ENCODE measurements at regions not wholly inside any gene's neighbourhood (a gene's known extent, or its start where the extent isn't known, plus 50 kb on each side); places are given as distances from the start of the nearest gene placed in this dataset.

DNA sequence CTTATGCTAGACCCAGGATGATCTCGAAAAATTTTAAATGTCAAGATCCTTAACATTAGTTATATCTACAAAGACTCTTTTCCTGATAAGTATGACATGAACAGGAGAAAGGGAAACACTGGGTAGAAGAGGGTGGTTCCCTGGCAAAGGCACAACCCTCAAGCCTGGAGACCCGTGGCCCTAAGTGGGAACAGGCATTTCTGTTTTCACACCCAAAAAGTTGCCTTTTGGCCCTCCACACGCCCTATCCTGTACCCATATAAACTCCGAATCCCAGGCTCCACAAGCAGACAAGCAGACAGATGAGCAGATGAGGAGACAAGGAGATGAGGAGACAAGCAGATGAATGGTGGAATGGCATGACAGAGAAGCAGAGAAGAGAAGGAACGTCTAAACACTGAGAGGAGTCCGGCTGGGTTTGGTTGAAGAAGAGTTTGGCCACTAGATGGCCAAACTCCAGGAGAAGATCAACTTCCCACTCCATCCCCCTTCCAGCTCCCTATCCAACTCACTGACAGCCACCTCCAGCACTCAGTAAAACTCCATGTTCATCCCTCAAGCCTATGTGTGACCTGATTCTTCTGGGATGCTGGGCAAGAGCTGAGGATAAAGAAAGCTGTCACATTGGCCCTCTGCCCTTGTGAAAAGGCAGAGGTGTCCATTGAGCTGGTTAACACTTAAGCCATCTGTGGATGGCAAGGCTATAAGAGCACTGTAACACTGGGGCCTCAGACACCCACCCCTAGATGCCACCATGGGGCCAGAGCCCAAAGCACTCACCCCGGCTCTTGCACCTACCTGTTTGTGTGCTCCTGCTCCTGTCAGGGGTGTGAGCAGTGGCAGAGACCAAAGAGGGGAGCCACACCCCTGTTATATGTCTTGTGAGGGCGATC is 139.6 kb upstream of the FAM20A start:
- no peak for DNase-seq

- DNase-seq, result no peak
These were observed 136.7 kb upstream of the FAM20A start for GRCh38 chr17:68737761-68738443.

DNA sequence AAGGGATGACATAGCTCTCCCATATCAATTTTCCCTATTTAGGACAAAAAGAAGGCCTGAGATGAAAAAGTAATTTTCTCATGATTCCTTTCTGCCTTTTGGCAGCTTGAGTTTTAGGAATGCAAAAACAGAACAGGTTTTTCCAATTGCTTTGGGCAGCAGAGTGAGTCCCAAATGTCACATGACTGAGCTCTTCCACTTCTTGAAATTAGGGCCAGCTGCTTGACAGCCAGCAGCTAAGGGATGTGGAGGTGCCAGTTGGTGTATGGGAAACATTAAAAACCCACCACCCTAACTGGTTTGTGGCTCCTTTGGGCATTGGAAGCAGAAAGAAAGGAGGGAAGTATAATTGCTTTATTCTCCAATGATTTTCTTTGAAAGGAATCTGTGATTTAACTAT is 133.8 kb upstream of the FAM20A start:
- DNase-seq, result no peak

DNA sequence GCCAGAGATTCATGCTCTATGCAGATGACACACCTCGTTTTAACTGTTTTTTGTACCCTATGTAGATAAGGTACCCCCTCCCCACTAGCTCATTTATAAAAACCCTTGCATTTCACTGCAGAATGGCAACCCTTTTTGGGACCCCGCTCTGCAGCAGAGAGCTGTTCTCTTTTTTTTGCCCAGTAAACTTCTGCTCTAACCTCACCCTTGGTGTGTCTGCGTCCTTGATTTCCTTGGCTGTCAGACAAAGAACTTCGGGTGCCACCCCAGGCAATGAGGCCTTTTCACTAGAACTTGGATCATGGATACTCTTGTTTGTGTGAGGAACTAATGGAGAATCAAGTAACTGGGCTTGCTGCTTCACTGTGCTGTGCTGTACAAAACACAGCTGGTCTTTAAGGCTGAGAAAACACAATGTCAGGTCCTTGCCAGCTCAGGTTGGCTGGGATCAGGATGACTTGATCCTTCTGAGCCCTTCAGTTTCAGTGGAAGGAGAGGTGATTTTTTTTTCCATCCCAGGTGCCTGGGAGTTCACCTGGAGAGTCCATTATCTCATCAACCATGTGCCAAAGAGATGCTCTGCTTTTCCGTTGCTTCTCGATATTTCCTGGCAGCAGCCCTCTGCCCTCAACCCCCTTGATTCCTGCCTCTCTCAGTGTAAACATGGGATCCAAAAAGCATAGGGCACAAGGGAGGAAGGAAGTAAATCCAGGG is 133.2 kb upstream of the FAM20A start:
- DNase-seq, result no peak

- no peak for DNase-seq
These were observed 132.3 kb upstream of the FAM20A start for GRCh38 chr17:68733241-68734176.

- no peak for DNase-seq
These were observed 131.2 kb upstream of the FAM20A start for GRCh38 chr17:68732301-68732749.

DNA sequence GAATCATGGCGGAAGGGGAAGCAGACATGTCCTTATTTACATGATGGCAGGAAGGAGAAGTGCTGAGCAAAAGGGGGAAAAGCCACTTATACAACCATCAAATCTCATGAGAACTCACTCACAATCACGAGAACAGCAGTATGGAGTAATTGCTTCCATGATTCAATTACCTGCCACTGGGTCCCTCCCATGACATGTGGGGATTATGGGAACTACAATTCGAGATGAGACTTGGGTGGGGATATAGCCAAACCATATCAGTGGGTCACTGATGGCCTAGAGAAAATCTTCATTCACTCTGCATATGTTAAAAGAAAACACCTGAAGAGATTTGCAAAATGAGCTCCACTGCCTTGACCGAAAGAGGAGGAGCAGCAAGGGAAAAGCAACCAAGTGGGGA is 130.3 kb upstream of the FAM20A start:
- DNase-seq, result no peak

DNA sequence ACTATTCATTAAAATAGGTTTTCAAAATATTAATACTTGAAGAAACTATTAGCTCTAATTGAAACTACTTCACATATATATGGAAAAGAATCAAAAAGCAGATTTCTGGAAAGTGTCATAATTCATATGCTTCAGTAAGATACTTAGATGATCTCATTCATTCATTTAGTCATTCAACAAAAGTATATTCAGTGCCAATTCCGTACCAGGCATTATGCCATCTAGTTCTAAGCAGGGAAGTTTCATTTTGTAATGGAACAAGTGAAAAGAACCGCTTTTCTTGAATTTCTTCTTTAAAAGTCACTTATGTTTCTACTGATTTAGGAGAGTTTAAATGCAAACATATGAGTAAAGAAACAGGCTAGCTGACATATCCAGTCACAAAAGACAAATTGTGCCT is 118.3 kb upstream of the FAM20A start:
- no peak for DNase-seq

GRCh38 chr17:68718926-68719325 is 117.8 kb upstream of the FAM20A start:
- no peak for DNase-seq

DNA sequence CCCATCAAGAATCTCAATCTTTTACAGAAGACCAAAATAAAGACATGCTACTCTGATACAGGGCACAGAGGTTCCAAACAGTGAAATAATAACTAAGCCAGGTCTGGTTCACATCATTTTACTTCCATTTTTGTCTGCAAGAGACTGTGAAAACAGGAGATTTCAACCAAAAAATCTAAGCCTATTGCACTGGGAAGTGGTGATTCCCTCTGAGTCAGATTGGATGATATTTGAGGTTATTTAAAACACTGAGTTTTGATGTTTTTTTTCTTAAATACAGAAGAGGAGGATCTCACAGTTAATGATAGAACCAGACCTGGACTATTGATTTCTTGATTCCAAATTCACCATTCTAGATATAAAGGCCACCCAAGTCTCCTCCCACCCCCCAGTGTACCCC is 117.3 kb upstream of the FAM20A start:
- DNase-seq, result no peak

GRCh38 chr17:68714676-68715075 is 113.5 kb upstream of the FAM20A start:
- DNase-seq, result no peak

GRCh38 chr17:68711858-68712257 is 110.7 kb upstream of the FAM20A start:
- no peak for DNase-seq

DNA sequence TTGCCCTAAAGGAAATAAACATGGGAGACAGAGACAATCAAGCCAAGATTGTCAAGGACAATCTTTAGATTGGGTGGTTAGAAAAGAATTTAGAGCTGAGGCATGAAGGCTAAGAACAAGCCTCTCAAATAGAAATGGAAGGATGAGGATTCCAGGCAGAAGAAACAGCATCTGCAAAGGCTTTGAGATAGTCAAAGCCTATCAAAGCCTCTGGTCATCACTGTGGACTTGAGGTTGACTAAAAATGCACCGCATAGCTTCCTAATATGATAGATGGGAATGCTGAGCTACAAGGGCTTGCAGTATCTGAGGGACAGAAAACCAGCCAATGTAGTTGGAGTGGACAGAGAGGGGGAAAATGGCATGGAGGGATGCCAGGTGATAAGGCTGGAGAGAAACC is 109.8 kb upstream of the FAM20A start:
- DNase-seq, result no peak

- no peak for DNase-seq
These were observed 109.0 kb upstream of the FAM20A start for GRCh38 chr17:68710035-68710780.

DNA sequence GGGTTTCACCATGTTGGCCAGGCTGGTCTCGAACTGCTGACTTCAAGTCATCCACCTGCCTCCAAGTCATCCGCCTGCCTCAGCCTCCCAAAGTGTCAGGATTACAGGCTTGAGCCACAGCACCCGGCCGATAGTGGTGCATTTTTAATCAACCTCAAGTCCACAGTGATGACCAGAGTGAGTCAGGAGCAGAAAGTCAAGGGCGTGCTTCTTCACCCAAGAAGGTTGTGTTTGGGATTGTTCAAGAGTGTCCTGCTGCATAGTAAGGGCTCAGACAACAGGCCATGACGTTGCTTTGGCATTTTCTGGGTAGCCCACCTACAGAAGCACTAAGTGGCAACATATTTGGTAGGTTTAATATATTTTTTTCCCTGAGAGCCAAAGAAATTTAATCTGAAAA is 108.3 kb upstream of the FAM20A start:
- no peak for DNase-seq

- DNase-seq, result no peak
These were observed 105.9 kb upstream of the FAM20A start for GRCh38 chr17:68707031-68707430.

DNA sequence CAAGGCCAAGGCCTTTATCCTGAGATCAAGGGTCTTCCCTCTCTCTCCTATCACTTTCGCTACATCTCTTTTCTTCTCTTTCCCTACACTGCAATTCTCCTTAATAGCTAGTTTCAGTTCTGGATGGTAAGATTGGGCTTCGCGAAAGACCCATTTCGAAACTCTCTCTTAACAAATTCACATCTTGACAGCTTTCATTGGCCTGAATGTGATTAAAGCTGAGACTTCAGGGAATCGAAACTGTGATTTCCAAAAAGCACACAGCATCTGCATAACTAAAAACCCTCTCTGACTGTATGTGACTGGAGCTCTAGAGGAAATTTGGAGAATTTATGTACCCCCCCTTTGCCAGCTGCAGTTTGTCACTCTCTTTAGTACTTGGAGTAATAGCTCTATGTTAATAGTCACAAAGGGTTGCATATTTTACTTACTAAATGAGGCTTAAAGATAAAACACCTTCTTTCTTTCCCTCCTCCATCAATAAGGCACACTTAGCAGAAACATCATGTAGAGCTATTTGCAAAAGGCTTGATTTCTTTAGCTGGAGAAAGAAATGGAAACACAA is 105.3 kb upstream of the FAM20A start:
- no peak for DNase-seq

GRCh38 chr17:68705714-68706076 is 104.5 kb upstream of the FAM20A start:
- DNase-seq, result no peak

- DNase-seq, result no peak
These were observed 103.9 kb upstream of the FAM20A start for GRCh38 chr17:68704871-68705713.

DNA sequence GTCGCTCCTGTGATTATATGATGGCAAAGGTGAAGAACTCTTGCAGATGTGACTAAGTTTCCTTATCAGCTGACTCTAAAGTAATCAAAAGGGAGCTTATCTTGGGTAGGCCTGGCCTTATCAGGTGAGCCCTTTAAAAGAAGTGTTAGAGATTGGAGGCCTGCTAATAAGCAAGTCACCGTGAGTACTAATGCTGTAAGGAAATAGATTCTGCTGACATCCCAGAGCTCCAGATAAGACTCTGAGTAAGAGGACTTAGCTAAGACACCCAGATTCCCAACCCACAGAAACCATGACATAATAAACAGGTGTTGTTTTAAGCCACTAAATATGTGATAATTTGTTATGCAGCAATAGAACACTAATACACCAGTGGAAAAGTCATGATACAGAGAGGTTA is 99.9 kb upstream of the FAM20A start:
- no peak for DNase-seq

DNA sequence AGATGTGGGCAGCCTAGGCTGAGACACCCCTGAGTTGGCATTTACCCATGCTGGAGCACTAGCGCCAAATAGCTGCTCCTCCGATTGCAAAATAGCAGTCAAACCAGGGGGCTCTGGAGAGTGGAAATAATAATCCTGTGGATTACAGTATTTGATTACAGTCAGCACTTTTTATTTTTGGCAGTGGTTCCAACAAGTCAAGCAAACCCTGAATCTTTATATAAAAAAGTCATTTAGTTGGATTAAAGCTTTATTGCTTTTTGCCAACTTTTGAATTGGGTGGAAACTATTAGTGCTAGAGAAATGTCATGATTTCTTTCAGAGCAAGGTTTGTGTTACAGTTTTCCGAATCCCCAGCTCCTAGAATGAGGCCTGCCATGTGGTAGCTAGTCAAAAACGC is 99.3 kb upstream of the FAM20A start:
- no peak for DNase-seq
